Right renal pelvis (tissue), 4 donors: ENCODE measurements at regions not wholly inside any gene's neighbourhood (a gene's known extent, or its start where the extent isn't known, plus 50 kb on each side); places are given as distances from the start of the nearest gene placed in this dataset.

ENCODE experiments used
- DNase-seq, 4 donors: peaks; one replicate each; pipeline ENCODE4 v3.0.0-alpha.2; 2013; ENCODE audit warnings: low read depth in 4 of 4, low spot score in 3 of 4, missing footprints in 1 of 4

DNA sequence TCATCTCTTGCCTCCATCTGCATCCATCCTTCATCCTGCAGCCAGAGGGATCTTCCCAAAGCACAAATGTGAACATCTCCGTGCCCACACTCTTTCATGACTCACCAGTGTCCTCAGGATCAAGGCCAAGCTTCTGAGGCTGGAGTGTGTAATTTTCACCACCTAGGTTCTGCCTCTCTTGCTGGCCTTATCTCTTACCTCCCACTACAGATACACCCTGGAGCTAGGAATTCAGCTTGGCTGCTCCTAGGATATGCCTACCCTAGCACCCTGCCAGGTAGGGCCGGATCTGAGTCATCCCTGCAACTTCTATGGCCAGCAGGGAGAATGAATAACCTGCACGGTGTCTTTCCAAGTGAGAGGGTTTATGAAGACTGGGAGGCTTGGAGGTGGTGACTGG is 208.7 kb upstream of the CSF3R start:
- no peak for DNase-seq

DNA sequence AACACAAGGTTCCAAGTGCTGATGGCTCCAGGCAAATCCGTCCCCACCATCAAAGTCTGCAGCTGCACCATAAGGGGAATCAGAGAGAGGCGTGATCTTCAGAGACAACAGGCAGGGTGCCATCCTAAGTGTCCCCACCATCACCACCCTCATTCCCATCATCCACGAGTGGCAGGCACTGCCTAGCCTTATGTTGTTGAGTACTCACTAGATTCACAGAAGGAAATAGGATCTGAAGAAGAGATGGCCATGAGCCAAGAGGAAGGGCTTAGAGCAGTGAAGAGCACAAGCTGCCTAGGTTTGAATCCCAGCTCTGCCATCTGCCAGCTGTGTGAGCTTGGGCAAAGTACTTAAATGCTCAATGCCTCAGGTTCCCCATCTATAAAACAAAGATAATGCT is 207.3 kb upstream of the CSF3R start:
- DNase-seq, result no peak

DNA sequence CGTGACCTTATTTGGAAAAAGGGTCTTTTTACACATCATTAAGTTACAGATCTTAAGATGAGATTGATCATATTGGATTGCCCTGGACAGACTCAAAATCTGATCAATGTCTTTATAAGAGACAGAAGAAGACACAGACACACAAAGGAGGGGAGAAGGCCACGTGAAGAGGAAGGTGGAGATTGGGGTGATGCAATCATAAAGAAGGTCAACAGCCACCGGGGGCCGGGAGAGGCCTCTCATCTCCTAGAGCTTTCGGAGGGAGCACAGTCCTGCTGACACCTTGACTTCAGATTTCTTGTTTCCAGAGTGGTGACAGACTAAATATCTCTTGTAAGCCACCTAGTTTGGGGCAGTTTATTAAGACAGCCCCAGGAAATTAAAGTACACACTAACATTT is 204.6 kb upstream of the CSF3R start:
- no peak for DNase-seq

- no peak for DNase-seq
These were observed 193.3 kb upstream of the CSF3R start for GRCh38 chr1:36675931-36676562.

- DNase-seq, result no peak
These were observed 192.4 kb upstream of the CSF3R start for GRCh38 chr1:36675106-36675505.

- DNase-seq, result peak in 2 of 4 donors; percentile 3 to 27
These were observed 190.5 kb upstream of the CSF3R start for GRCh38 chr1:36673202-36673601.

GRCh38 chr1:36669262-36669661 is 186.5 kb upstream of the CSF3R start:
- DNase-seq, result no peak

- DNase-seq, result no peak
These were observed 185.1 kb upstream of the CSF3R start for GRCh38 chr1:36667836-36668235.

GRCh38 chr1:36667256-36667655 is 184.5 kb upstream of the CSF3R start:
- no peak for DNase-seq

DNA sequence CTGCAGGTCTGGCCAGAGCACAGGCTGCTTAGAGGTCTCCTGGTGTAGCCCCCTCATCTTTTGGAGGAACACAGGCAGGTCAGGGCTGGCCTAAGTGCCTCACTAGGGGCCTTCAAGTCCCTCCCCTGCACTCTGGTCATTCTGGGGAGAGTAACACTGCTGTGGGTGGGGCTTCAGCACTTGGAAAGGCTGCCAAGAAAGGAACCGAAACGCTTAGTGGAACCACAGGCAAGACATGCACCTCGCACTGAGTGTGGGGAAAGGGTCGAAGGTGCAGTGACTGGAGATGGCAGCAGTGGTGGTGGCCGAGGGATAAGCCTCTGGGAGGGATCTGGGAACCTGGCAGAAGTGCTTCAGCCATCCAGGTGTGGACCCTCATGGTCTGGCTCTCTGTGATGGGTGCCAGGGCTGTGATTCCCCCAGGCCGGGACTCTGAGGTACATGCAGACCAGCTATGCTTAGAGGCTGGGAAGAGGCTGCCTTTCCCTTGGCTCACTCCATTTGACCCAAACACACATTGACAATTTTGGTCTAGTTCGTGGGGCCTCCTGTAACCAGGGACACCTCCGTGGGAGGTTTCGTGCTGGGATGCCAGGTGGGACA is 182.9 kb upstream of the CSF3R start:
- no peak for DNase-seq

- peak in 3 of 4 donors; percentile 35 to 38 (median 35) for DNase-seq
These were observed 182.0 kb upstream of the CSF3R start for GRCh38 chr1:36664571-36665287.

DNA sequence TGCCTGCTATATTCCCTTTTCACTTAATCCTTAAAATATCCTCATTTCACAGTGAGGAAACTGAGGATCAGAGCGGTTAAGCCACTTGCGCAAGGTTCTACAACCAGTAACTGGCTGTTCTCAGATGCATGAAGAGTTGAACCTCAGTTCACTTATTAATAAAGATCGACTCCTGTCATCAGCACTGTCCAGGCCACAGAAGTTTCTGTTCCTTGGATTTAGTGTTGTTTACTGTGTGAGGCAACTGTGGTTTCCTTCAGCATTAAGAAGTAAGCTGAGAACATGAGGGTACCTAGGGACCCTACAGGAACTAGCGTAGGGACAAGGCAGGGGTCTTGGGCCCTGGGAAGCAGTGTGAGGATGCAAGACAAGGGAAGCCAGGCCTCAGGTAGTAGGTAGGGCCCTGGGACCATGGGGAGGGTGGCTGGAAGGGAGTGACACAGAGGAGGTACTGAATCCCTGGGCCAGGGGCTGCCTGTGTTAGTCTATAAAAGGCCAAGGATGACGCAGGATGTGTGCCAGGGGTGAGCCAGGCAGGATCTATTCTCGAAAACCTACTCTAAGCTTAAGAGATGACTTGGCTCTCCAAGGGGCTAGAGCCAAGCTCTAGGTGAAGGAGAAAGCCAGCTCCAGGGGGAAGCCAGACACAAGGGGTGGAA is 181.2 kb upstream of the CSF3R start:
- no peak for DNase-seq

- DNase-seq, result no peak
These were observed 176.1 kb upstream of the CSF3R start for GRCh38 chr1:36658838-36659237.

DNA sequence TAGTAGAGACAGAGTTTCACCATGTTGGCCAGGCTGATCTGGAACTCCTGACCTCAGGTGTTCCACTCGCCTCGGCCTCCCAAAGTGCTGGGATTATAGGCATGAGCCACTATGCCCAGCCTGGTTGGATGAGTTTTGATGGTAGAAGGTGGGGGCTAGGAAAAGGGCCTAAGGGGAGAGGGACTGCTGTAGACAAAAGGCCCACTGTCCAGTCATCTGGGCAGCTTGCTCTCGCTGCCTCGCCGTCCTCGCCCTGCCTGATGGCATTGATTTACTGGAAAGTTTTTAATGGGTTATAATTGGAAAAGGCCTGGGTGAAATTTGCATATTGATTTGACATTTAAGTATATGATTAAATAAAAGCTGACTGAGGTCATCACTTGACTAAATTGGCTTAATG is 175.1 kb upstream of the CSF3R start:
- no peak for DNase-seq

DNA sequence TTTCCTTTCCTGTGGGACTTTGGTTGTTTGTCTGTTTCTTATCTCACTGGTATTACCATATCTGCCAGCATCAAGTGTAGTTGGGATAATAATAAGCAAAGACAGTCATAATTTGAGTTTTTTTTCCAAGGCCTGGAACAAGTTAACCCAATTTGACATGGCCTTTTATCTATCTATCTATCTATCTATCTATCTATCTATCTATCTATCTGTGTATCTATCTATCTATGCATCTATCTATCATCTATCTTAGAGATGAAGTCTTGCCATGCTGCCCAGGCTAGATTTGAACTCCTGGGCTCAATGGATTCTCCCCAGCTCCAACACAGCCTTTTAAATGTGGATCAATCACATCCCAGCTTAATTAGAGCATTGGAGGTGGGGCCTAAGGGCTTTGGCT is 174.1 kb upstream of the CSF3R start:
- DNase-seq, result no peak

GRCh38 chr1:36656271-36656670 is 173.6 kb upstream of the CSF3R start:
- no peak for DNase-seq

DNA sequence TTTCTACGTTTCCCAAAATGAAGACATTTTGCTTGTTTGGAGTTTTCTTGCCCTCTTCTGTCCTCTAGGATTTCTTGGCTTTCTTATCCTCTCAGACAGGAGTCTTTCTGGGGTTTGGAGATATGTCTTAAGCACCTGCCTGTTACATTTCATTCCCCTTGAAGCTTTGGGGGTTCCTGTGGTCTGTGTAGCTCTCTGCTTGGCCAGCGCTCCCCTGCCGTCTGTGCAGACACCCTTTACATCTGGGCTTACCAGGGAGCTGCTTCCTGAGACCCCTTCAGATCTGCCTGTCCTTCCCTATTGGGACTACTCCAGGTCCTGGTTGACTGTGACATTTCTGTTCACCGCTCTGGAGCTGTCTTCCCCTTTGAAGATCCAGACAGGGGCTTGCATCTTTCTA is 171.9 kb upstream of the CSF3R start:
- DNase-seq, result no peak

DNA sequence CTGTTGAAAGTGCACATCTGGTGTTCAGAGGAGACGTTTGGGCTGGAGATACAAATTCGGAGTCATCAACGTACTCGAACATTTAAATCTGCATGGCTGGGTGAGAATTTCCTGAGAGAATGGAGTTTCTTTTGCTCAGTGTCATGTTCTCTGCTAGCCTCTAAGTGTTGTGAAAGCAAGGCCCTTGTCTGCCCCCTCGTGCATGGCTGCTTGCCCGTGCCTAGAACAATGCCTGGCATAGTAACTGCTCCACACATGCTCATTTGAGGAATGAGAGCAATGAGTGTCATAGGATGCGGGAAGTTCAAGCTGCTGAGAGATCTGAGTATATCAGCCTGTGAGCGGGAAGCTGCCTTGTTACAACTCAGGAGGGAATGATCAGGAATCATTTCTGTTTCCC is 171.1 kb upstream of the CSF3R start:
- DNase-seq, result no peak

- no peak for DNase-seq
These were observed 169.9 kb upstream of the CSF3R start for GRCh38 chr1:36652586-36652985.

GRCh38 chr1:36652011-36652410 is 169.3 kb upstream of the CSF3R start:
- DNase-seq, result no peak

DNA sequence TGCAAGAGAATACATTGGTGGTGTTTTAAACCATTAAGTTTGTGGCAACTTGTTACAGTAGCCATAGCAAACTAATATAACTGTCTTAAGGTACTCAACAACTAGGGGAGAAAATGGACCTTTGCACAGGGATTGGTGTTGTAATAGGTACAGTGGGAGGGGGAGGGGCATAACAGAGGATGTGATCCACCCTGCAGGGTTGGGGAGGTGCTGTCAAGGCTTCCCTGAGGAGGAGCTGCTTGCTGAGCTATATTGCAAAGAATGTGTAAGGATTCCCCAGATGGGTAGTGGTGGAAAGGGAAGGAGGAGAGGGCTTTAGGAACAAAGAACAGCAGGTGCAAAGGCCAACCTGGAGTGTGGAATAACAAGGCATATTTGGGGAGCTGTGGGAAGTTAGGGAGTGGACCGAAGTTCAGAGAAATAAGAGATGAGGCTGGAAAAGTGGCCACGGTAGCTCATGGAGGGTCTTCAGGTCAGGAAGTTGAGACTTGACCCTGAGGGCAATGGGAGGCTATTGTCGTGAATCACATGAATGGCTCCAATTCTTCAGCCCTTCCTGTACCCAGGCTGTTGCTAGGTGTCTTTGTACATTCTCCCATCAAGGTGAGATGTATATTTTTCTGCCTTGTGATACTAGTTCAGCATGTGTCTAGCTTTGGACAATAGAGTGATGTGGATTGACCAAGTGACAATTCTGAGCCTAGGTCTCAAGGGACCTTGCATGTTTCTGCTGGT is 168.6 kb upstream of the CSF3R start:
- no peak for DNase-seq
